ENCODE measurements at regions not wholly inside any gene's neighbourhood (a gene's known extent, or its start where the extent isn't known, plus 50 kb on each side); places are given as distances from the start of the nearest gene placed in this dataset.

DNA sequence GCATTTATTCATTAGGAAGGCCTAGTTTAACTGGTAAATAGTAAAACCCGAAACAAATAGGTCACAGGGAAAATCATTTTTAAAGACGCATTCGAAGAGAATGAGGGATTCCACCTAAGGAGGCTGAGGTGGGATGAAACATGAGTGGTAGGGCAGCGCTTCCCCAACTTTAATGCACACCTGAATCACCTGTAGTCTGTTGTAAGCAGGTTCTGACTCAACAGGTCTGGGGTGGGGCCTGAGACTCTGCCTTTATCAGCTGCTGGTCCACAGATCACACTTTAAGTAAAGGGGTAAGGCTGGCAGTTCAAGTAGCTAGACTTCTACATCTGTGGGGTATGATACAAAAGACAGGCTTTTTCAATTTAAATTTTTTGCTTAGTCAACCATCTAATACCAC, 223.5 kb upstream of the UBE2E2 start:
- Histone ChIP-seq H3K27me3 (ENCODE audit: insufficient read depth, low read length) (0 out of 2 replicates have a peak, but pooled peaks cover 9% of the 10 kb centered on the region), H3K4me2 (ENCODE audit: low read length) (no peak overlapping the region), H2AFZ (ENCODE audit: low read depth, low read length, poor library complexity, severe bottlenecking) (no peak overlapping the region), H3K9ac (ENCODE audit: low read length) (no peak overlapping the region), H3K27ac (ENCODE audit: low read depth, low read length) (no peak overlapping the region), H3K36me3 (ENCODE audit: control insufficient read depth in 1 of 2, insufficient read depth in 2 of 2, low read length in 2 of 2) (no peaks in the 10 kb centered on the region), H4K20me1 (ENCODE audit: insufficient read depth) (no peaks in the 10 kb centered on the region), H3K9me3 (ENCODE audit: control insufficient read depth in 1 of 2, insufficient read depth in 1 of 2, low read depth in 1 of 2, low read length in 2 of 2) (no peaks in the 10 kb centered on the region), H3K4me1 (ENCODE audit: control insufficient read depth in 1 of 2, insufficient read depth in 2 of 2, low read length in 2 of 2) (no peaks in the 10 kb centered on the region), H3K79me2 (ENCODE audit: insufficient read depth, low read length) (no peaks in the 10 kb centered on the region), H3K9me2 (ENCODE audit: insufficient read depth) (no peaks in the 10 kb centered on the region), H3K4me3 (replicated peaks in 1 of 2; ENCODE audit: low read depth in 1 of 2, low read length in 2 of 2) (no peak overlapping the region)
- intact Hi-C loops (cut with micrococcal nuclease) = no loop called here
- POLR2A ChIA-PET = no interaction called here
- no peak for TF ChIP-seq ELF1 (IDR thresholded peaks at IDR 0.05; ENCODE audit: borderline replicate concordance, low read depth)
- no peak for TF ChIP-seq MAX (IDR thresholded peaks at IDR 0.05)
- TF ChIP-seq, protein P1, sequence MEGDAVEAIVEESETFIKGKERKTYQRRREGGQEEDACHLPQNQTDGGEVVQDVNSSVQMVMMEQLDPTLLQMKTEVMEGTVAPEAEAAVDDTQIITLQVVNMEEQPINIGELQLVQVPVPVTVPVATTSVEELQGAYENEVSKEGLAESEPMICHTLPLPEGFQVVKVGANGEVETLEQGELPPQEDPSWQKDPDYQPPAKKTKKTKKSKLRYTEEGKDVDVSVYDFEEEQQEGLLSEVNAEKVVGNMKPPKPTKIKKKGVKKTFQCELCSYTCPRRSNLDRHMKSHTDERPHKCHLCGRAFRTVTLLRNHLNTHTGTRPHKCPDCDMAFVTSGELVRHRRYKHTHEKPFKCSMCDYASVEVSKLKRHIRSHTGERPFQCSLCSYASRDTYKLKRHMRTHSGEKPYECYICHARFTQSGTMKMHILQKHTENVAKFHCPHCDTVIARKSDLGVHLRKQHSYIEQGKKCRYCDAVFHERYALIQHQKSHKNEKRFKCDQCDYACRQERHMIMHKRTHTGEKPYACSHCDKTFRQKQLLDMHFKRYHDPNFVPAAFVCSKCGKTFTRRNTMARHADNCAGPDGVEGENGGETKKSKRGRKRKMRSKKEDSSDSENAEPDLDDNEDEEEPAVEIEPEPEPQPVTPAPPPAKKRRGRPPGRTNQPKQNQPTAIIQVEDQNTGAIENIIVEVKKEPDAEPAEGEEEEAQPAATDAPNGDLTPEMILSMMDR (IDR thresholded peaks at IDR 0.05 in 2 of 3, conservative IDR thresholded peaks at IDR 0.05 in 1 of 3; ENCODE audit: borderline replicate concordance in 1 of 3, insufficient read depth in 1 of 3, low read depth in 2 of 3, low read length in 2 of 3) = no peak
- no peak for TF ChIP-seq RAD21 (IDR thresholded peaks at IDR 0.05; ENCODE audit: low read depth)
- TF ChIP-seq CBX3 (IDR thresholded peaks at IDR 0.05; ENCODE audit: low read depth) = no peak
- no peak for TF ChIP-seq ZNF274 (IDR thresholded peaks at IDR 0.05; ENCODE audit: low read depth, low read length)
- no peak for TF ChIP-seq REST (IDR thresholded peaks at IDR 0.05; ENCODE audit: low read depth)
- no peak for TF ChIP-seq EZH2 (IDR thresholded peaks at IDR 0.05)
- TF ChIP-seq POLR2A (IDR thresholded peaks at IDR 0.05; ENCODE audit: borderline replicate concordance, extremely low read depth, insufficient read depth, insufficient read length) = no peak
- TF ChIP-seq SIN3A (IDR thresholded peaks at IDR 0.05; ENCODE audit: low read depth) = no peak
- TF ChIP-seq, protein P2, sequence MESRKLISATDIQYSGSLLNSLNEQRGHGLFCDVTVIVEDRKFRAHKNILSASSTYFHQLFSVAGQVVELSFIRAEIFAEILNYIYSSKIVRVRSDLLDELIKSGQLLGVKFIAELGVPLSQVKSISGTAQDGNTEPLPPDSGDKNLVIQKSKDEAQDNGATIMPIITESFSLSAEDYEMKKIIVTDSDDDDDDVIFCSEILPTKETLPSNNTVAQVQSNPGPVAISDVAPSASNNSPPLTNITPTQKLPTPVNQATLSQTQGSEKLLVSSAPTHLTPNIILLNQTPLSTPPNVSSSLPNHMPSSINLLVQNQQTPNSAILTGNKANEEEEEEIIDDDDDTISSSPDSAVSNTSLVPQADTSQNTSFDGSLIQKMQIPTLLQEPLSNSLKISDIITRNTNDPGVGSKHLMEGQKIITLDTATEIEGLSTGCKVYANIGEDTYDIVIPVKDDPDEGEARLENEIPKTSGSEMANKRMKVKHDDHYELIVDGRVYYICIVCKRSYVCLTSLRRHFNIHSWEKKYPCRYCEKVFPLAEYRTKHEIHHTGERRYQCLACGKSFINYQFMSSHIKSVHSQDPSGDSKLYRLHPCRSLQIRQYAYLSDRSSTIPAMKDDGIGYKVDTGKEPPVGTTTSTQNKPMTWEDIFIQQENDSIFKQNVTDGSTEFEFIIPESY (IDR thresholded peaks at IDR 0.05; ENCODE audit: extremely low read depth, insufficient replicate concordance, low read length) = no peak
- TF ChIP-seq YY1 (IDR thresholded peaks at IDR 0.05; ENCODE audit: extremely low read depth, insufficient replicate concordance, low read depth, low read length) = no peak
- no peak for TF ChIP-seq POLR2AphosphoS5 (IDR thresholded peaks at IDR 0.05; ENCODE audit: low read depth, low read length)
- no peak for TF ChIP-seq TCF7L2 (IDR thresholded peaks at IDR 0.05; ENCODE audit: borderline replicate concordance, extremely low read depth, insufficient read depth, insufficient read length)
- no peak for TF ChIP-seq ZFX (IDR thresholded peaks at IDR 0.05)
- no TSS peak for BruUV-seq (replicated peaks)
- DNase-seq (ENCODE audit: low read depth, low spot score) (no peak), ATAC-seq (no peak)
- CTCF ChIA-PET = no interaction called here
- RAD21 ChIA-PET (ENCODE audit: low non-redundant PET in 1 of 2, low total read pairs in 2 of 2, uncharacterized antibody in 2 of 2, unreplicated experiment in 2 of 2) = no interaction called here
